ENCODE measurements at regions not wholly inside any gene's neighbourhood (a gene's known extent, or its start where the extent isn't known, plus 50 kb on each side); places are given as distances from the start of the nearest gene placed in this dataset.

- TF ChIP-seq CTCF (IDR thresholded peaks at IDR 0.05; ENCODE audit: low read length), result no peak
- TF ChIP-seq EZH2 (optimal IDR thresholded peaks at IDR 0.05; ENCODE audit: low read depth, low read length), result no peak
- TF ChIP-seq EZH2phosphoT487 (IDR thresholded peaks at IDR 0.05; ENCODE audit: low read length), result no peak
Measured at GRCh38 chr13:72229067-72229466, 362.1 kb upstream of the DACH1 start.
